GM12865 (cell line): ENCODE measurements at regions not wholly inside any gene's neighbourhood (a gene's known extent, or its start where the extent isn't known, plus 50 kb on each side); places are given as distances from the start of the nearest gene placed in this dataset.

ENCODE experiments used
- DNase-seq: peaks from one replicate; pipeline ENCODE4 v3.0.0; 2010; ENCODE audit warnings: low read depth
- H3K4me3 ChIP-seq: 2 replicates; pipeline ENCODE4 v1.5.1; 2011; ENCODE audit warnings: mild to moderate bottlenecking, low read depth, low read length, control low read depth
- TF ChIP-seq, protein P1 (sequence below): IDR thresholded peaks from 2 replicates; pipeline ENCODE4 v1.5.1; 2011; ENCODE audit warnings: low read length, control low read depth, low read depth, inconsistent platforms; ENCODE audit not compliant: insufficient read depth; ENCODE audit errors: missing control alignments

DNA sequence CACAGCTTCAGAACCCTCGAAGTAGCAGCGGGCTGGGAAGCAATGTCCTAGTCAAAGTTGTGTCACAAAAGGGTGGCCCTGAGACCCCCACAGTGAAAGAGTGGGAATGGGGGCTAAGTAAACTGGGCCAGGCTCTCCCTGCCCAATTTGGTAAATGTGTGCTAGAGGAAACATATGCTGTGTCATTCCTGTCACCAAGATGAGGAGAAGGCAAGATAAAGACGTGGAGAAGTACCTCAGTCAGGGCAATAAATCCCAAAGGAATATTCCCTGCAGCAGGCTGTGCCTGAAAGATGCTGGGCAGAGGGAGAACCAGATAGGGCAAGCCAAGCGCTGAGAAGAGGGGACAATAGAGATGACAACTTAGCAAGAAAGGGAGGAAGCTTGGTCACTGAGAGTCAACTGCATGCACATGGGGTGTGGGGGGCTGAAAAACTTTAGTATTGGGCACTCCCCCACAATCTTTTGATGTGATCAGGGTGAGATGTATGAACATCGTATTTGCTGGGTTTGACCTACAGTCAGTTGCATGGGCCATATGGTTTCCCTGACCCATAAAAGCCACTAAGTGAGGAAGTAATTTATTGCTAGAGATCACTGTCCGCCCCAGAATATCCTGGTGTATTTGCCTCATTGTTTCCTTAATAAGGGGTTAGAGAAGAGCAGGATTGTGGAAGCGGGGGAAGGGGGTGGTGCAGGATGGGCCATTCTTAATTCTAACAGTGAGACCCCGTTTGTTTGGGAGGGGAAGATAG lies 49.9 kb upstream of the CXCR4 start:
- no peak for DNase-seq
- no peak overlapping the region for H3K4me3 ChIP-seq
- TF ChIP-seq, protein P1, sequence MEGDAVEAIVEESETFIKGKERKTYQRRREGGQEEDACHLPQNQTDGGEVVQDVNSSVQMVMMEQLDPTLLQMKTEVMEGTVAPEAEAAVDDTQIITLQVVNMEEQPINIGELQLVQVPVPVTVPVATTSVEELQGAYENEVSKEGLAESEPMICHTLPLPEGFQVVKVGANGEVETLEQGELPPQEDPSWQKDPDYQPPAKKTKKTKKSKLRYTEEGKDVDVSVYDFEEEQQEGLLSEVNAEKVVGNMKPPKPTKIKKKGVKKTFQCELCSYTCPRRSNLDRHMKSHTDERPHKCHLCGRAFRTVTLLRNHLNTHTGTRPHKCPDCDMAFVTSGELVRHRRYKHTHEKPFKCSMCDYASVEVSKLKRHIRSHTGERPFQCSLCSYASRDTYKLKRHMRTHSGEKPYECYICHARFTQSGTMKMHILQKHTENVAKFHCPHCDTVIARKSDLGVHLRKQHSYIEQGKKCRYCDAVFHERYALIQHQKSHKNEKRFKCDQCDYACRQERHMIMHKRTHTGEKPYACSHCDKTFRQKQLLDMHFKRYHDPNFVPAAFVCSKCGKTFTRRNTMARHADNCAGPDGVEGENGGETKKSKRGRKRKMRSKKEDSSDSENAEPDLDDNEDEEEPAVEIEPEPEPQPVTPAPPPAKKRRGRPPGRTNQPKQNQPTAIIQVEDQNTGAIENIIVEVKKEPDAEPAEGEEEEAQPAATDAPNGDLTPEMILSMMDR, result no peak
